ENCODE measurements at regions not wholly inside any gene's neighbourhood (a gene's known extent, or its start where the extent isn't known, plus 50 kb on each side); places are given as distances from the start of the nearest gene placed in this dataset.
"Not testable (repeated sequence)": the region's sequence is repeated elsewhere in the genome, so short reads cannot be mapped to it uniquely, and the experiment has no call there.

DNA sequence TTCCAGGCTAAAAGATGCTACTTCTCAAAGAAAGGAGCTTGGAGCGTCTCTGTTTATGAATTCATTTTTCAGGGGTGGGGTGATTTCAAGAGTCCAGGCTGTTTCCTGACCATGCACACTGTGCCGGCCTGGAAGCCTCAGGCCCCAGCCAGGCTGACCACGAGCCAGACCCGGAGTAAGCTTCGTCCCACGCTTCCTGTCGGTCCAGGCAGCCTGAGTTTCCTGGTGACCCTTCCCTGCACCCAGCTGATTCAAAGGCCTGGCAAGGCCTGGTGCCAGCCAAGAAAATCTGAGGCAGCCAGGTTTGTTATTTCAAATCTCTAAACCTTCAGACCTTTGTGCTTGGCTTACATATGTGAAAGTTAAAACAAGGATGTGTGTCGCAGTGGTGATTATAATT, 62.1 kb upstream of the SMURF2 start:
- DNase-seq, result not testable (repeated sequence)

DNA sequence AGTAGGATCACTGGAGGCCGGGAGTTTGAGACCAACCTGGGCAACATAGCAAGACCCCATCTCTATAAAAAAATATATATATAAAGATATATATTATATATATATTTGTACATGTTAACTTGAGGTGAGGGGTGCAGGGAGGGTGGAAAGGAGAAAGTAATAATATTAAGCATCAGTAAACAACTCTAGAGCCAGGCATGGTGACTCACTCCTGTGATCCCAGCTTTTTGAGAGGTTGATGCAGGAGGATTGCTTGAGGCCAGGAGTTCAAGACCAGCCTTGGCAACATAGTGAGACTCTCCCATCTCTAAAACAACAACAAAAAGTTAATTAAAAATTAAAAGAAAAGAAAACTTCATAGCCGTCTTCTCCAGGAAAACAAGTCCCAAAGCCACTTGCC, 61.7 kb upstream of the SMURF2 start:
- DNase-seq, result no peak

DNA sequence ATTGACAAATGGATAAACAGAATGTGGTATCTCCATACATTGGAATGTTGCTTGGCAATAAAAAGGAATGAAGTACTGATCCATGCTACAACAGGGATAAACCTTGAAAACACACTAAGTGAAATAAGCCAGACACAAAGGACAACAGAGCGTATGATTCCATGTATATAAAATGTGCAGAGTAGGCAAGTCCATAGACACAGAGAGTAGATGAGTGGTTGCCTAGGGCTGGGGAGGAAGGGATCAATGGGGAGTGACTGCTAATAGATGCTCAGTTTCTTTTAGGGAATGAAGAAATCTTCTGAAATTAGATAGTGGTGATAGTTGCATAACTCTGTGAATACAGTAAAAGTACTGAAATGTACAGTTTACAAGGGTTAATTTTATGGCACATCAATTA, 59.4 kb upstream of the SMURF2 start:
- DNase-seq, result peak; percentile 72

DNA sequence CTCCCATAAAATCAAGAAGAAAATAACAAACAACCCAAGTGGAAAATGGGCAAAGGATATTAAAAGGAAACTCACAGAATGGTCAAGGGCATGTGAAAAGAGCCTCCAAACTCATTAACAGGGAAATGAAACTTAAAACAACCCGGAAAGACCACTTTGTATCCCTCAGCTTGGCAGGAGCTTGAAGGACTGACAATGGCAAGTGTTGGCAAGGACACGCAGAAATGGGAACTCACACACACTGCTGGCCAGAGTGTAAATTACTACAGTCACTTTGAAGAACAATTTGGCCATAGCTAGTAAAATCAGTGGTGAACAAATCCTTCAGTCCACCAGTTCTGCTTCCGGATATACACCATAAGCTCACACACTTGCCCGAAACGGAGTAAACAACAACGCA, 58.1 kb upstream of the SMURF2 start:
- not testable (repeated sequence) for DNase-seq

DNA sequence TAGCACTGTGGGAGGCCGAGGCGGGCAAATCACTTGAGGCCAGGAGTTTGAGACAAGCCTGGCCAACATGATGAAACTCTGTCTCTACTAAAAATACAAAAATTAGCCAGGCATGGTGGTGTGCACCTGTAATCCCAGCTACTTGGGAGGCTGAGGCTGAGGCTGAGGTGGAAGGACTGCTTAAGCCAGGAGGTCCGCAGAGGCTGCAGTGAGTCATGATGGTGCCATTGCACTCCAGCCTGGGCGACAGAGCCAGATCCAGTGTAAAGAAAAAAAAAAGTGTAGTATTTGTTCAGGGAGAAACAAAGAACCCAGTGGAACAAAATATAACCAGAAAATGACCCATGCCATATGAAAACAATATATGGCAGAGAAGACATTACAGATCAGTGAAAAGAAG, 57.4 kb upstream of the SMURF2 start:
- not testable (repeated sequence) for DNase-seq

DNA sequence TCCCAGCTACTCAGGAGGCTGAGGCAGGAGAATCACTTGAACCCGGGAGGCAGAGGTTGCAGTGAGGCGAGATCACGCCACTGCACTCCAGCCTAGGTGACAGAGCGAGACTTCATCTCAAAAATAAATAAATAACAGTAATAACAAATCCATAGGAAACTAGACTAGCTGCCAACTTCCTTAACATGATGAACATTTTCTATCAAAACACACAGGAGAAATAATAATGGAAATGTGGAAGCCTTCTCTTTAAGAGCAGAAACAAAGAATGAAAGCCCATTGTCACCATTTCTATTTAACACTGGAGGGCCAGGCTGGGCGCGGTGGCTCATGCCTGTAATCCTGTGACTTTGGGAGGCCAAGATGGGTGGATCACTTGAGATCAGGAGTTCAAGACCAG, 56.7 kb upstream of the SMURF2 start:
- DNase-seq, result not testable (repeated sequence)

DNA sequence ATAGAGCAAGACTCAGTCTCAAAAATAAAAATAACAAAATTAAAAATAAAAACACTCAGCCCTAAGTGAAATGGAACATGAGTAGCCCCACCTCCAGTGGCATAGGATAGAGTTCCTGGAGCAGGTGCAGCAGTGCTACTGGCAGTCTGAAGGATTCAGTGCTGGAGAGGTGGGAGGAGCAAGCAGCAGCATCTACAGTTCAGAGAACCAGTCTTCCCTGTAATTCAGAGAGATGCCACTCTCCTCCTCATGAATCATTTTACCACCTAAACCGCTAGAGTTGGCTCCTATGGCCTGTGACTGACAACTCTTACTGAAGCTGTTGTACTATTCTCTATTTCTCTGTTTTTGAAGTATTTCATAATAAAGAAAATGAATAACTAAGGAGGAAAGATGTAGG, 56.0 kb upstream of the SMURF2 start:
- no peak for DNase-seq

DNA sequence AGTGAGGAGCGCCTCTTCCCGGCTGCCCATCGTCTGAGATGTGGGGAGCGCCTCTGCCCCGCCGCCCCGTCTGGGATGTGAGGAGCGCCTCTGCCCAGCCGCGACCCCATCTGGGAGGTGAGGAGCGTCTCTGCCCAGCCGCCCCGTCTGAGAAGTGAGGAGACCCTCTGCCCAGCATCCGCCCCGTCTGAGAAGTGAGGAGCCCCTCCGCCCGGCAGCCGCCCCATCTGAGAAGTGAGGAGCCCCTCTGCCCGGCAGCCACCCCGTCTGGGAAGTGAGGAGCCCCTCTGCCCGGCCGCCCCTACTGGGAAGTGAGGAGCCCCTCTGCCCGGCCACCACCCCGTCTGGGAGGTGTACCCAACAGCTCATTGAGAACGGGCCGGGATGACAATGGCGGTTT, 54.4 kb upstream of the SMURF2 start:
- DNase-seq, result not testable (repeated sequence)

DNA sequence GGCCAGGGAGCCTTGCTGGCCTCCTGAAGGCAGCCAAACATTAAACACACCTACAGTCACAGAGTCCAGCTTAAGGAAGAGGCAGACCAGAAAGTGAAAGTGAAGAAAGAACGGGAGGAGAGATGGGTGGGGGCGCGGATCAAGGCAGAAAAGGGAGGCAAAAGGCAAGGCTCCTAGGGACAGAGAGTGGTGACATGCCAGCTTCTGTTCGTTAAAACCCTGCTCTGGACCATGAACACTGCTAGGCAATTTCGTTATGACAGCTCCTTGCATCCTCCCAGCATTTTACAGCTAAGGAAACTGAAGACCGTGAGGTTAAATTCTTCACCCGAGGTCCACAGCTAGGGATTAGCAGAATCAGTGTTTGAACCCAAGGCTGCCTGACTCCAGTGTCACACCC, 51.7 kb upstream of the SMURF2 start:
- DNase-seq, result not testable (repeated sequence)

DNA sequence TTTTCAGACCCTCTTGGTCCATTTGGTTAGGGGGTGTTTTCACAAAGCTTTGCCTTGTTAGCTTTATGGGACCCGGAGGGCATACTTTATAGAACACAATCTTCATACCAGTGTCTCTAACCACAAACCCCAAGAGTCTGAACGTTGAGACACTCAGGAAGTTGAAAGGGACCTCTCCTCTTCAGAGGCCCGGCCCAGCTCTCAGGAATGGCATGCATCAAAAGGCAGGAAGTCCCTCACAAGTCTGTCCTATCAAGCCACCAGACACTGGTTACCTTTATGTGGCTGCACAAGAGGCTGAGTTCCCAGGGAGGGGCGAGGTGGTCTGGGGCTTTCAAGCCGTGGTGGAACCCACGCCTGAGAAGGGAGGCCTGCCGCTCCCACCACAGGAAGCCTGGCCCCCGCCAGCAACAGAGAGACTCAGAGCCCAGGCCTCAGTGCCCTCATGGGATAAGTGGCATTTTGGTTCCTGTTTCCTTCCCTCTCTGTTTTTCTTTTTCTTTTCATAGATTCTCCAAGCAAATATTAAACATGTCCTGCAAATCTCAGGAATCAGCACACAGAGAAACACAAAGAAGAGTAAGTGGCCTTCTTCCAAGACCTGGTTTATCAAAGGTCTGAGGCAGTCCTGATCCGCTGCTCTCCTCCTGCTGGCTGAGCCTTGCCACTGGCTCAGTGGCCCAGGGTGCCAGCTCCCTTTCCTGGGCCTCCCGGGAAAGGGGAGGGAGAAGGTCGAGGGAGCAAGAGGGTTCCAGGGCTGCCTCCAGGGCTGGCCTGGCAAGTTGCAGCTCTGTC, 50.6 kb upstream of the SMURF2 start:
- DNase-seq, result not testable (repeated sequence)
